GM21447 (cell line): ENCODE measurements at regions not wholly inside any gene's neighbourhood (a gene's known extent, or its start where the extent isn't known, plus 50 kb on each side); places are given as distances from the start of the nearest gene placed in this dataset.
A peak's percentile ranks its signal among the peaks of the same experiment; 100 is the strongest.

Source experiments
- ATAC-seq: cut with Tn5 transposase; IDR thresholded peaks from one replicate; pipeline ENCODE4 v1.9.1; 2021; ENCODE audit not compliant: unreplicated experiment

GRCh38 chr5:125521289-125521688 is 774.9 kb upstream of the ZNF608 start:
- ATAC-seq, result no peak

- ATAC-seq, result no peak
These were observed 778.9 kb upstream of the ZNF608 start for GRCh38 chr5:125525356-125525755.

GRCh38 chr5:125526966-125527365 is 780.5 kb upstream of the ZNF608 start:
- no peak for ATAC-seq

- no peak for ATAC-seq
These were observed 782.4 kb upstream of the ZNF608 start for GRCh38 chr5:125528881-125529280.

GRCh38 chr5:125530833-125531615 is 784.6 kb upstream of the ZNF608 start:
- ATAC-seq, result no peak

GRCh38 chr5:125536095-125536494 is 789.7 kb upstream of the ZNF608 start:
- ATAC-seq, result peak; percentile 58

- no peak for ATAC-seq
These were observed 790.1 kb upstream of the ZNF608 start for GRCh38 chr5:125536582-125536981.

- no peak for ATAC-seq
These were observed 791.2 kb upstream of the ZNF608 start for GRCh38 chr5:125537661-125538060.

- no peak for ATAC-seq
These were observed 792.0 kb upstream of the ZNF608 start for GRCh38 chr5:125538469-125538868.

- no peak for ATAC-seq
These were observed 794.6 kb upstream of the ZNF608 start for GRCh38 chr5:125541085-125541484.

GRCh38 chr5:125549322-125549911 is 803.0 kb upstream of the ZNF608 start:
- ATAC-seq, result no peak

- ATAC-seq, result no peak
These were observed 803.8 kb upstream of the ZNF608 start for GRCh38 chr5:125550274-125550673.

GRCh38 chr5:125551246-125551645 is 804.8 kb upstream of the ZNF608 start:
- ATAC-seq, result no peak

GRCh38 chr5:125551797-125552196 is 805.4 kb upstream of the ZNF608 start:
- ATAC-seq, result no peak

GRCh38 chr5:125552486-125552885 is 806.0 kb upstream of the ZNF608 start:
- ATAC-seq, result no peak

GRCh38 chr5:125554355-125554754 is 807.9 kb upstream of the ZNF608 start:
- ATAC-seq, result no peak

- ATAC-seq, result no peak
These were observed 809.2 kb upstream of the ZNF608 start for GRCh38 chr5:125555591-125555990.

- ATAC-seq, result no peak
These were observed 811.6 kb upstream of the ZNF608 start for GRCh38 chr5:125558016-125558415.

GRCh38 chr5:125558466-125558865 is 812.0 kb upstream of the ZNF608 start:
- ATAC-seq, result no peak

- no peak for ATAC-seq
These were observed 812.9 kb upstream of the ZNF608 start for GRCh38 chr5:125559296-125559695.

- ATAC-seq, result no peak
These were observed 814.2 kb upstream of the ZNF608 start for GRCh38 chr5:125560476-125561225.
